ENCODE measurements at regions not wholly inside any gene's neighbourhood (a gene's known extent, or its start where the extent isn't known, plus 50 kb on each side); places are given as distances from the start of the nearest gene placed in this dataset.
"Not testable (repeated sequence)": the region's sequence is repeated elsewhere in the genome, so short reads cannot be mapped to it uniquely, and the experiment has no call there.

- DNase-seq = no peak
Observed at GRCh38 chr12:90828621-90829020, 126.4 kb downstream of the CCER1 start.

DNA sequence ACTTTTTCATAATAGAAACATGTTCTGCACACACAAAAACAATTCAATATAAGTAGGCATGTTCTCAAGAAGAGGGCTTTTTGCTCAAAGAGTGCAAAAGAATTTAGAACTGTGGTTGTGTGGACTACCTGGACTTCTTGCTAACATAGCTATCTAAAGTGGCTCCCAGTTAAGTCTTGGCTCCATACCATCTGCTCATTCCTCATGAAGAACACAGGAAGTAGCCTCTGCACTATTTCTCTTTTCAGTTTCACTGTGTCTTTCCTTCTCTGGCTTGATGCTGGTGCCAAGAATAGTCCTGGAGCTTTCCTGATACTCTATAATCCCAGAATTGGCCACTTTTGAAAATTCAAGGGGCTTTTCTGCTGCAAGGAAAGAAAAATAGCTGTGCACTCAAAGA lies 127.4 kb downstream of the CCER1 start:
- no peak for DNase-seq

GRCh38 chr12:90826036-90826435 lies 128.9 kb downstream of the CCER1 start:
- DNase-seq = no peak

- DNase-seq = no peak
Observed at GRCh38 chr12:90823859-90824258, 131.1 kb downstream of the CCER1 start.

GRCh38 chr12:90819709-90820108 lies 135.3 kb downstream of the CCER1 start:
- no peak for DNase-seq

DNA sequence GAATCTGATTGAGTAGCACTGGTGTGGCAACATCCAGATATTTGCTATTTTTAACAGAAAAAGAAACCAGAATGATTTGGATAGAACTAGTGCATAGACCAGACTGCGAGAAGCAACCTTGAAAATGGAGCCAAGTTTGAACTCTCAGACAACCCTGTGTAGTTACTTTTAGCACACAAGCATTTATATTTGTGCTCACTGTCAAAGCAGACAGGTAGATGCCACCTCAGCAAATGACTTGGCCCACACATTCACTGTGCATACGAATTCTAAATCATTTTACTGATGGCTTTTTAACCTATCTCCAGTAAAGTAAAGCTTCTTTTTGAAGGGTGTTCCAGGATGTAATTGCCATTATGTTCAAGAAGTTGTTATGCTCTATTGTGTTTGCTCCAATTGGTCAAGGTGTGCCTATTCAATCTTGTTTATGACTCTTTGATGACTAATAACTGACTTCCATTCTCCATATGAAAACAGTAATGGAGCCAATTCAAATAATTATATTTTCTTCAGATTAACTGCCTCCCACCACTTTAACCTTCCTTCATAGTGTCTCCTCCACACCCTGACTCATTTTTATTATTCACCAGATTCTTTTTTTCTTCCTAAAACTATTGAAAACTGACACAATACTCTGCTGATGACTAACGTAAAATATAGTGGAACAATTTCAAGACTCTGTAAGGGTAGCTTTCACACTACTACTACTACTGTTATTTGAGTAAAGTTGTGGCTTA lies 138.5 kb downstream of the CCER1 start:
- DNase-seq = no peak

DNA sequence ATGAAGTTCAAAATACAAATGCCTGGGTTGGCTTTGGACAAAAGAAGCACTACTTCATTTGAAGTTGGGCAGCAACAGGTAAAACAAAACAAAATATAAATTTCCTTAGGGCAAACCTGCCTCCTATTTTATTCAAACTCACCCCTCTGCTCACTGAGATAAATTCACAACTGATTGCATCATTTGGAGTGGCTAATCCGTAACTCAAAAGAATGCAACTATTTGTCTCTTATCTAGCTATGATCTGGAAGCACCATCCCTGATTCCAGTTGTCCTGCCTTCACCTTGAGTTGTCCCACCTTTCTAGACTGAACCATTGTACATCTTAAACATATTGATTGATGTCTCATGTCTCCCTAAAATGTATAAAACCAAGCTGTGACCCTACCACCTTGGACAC lies 145.0 kb downstream of the CCER1 start:
- no peak for DNase-seq

GRCh38 chr12:90808568-90808967 lies 146.4 kb downstream of the CCER1 start:
- DNase-seq = no peak

DNA sequence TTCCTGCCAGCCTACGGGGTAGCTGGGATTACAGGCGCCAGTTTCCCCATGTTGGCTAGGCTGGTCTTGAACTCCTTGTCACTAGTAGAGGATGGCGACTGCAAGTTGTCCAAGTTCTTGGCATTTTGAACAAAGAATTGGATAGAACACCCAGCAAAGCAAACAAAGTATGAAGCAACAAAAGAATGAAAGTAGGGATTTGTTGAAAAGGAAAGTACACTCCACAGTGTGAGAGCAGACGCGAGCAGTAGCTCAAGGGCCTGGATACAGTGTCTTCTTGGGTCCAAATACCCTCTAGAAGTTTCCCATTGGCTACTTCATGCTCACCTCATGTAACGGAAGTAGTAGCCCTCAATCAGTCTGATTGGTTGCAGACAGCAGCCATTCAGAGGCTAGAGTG lies 152.2 kb downstream of the CCER1 start:
- DNase-seq = no peak

GRCh38 chr12:90801776-90802175 lies 153.2 kb downstream of the CCER1 start:
- DNase-seq = no peak

GRCh38 chr12:90794212-90794611 lies 160.8 kb downstream of the CCER1 start:
- no peak for DNase-seq

DNA sequence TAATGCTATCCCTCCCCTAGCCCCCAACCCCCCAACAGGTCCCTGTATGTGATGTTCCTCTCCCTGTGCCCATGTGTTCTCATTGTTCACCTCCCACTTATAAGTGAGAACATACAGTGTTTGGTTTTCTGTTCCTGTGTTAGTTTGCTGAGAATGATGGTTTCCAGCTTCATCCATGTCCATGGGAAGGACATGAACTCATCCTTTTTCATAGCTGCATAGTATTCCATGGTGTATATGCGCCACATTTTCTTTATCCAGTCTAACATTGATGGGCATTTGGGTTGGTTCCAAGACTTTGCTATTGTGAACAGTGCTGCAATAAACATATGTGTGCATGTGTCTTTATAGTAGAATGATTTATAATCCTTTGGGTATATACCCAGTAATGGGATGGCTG lies 162.3 kb downstream of the CCER1 start:
- DNase-seq = not testable (repeated sequence)

DNA sequence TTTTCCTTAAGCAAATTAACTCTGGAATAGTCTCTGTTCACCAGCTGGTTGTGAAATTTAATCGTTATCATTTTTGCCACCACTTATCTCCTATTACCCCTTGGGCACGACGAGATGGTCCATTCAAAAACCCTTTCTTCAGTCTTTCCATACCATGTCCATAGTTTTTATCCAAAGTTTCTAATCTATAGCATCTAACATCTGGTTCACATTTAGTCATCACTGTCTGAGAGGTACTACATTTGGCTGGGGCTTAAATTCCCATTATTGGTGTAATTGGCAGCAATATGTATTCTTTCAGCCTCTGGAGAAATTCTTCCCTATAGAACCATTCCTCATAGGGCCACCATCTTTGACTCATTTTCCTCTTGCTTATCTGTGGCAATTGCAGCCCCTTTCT lies 163.5 kb downstream of the CCER1 start:
- no peak for DNase-seq

GRCh38 chr12:90790747-90791146 lies 164.2 kb downstream of the CCER1 start:
- DNase-seq = no peak

DNA sequence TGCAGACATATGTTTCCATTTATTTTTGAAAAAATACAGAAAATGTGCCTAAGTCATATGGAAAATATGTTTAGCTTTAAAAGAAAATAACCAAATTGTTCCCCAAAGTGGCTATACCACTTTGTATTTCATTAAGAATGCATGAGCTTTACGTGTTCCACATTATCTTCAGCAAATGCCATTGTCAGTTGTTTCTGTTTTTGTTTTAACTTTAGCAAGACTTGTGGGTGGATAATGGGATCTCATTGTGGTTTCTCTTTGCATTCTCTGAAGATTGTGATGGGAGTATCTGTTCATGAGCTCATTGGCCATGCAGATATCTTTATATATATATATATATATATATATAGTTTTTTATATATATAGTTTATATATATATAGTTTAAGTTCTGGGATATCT lies 181.5 kb downstream of the CCER1 start:
- no peak for DNase-seq

DNA sequence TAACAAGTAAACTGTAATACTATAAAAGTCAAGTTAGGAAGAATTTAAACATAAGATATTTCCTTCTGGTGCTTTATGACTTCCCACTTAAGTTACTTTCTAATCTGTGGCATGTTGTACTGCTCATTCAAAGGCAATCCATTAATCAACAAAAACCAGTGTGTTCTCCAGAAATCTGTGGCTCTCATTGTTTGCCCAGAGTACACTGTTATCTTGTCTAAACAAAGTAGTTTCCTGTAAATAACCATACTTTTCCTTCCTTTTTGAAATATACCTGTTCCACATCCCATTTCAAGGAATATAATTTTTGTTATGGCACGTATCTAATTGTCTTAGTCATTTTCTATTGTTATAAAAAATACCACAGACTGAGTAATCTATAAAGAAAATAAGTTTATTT lies 184.1 kb downstream of the CCER1 start:
- no peak for DNase-seq

GRCh38 chr12:90757957-90758356 lies 197.0 kb downstream of the CCER1 start:
- DNase-seq = no peak

- no peak for DNase-seq
Observed at GRCh38 chr12:90745211-90745610, 209.8 kb downstream of the CCER1 start.

DNA sequence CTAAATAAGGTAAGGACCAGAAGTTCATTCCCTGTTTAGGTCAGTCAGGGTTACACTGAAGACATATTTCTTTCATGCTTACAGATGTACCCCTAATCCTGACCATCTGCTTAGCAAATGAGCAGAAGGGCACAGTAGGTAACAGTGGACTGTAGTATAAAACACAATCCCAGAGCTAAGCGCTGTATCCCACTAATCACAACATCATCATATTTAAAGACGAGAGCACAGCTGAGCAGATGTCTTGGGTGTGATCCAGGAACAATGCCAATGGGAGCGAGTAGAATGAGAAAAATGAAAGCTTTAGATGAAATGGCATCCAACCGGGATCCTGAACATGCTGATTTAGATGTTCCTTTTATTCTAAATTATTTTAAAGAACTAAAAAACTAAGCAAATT lies 213.4 kb downstream of the CCER1 start:
- no peak for DNase-seq

DNA sequence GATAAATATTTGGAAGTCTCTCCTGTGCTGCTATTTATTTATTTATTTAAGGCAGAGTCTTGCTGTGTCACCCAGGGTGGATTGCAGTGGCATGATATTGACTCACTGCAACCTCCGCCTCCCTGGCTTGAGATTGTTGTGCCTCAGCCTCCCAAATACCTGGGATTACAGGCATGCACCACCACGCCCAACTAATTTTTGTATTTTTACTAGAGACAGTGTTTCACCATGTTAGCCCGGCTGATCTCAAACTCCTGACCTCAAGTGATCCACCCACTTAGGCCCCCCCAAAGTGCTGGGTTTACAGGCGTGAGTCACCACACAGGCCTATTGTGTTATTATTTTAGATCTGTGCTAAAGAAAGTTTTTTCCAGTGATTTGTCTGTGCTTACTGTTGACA lies 225.2 kb downstream of the CCER1 start:
- DNase-seq = no peak

GRCh38 chr12:90712671-90713070 lies 242.3 kb downstream of the CCER1 start:
- no peak for DNase-seq

GRCh38 chr12:90710711-90711110 lies 244.3 kb downstream of the CCER1 start:
- DNase-seq = no peak

DNA sequence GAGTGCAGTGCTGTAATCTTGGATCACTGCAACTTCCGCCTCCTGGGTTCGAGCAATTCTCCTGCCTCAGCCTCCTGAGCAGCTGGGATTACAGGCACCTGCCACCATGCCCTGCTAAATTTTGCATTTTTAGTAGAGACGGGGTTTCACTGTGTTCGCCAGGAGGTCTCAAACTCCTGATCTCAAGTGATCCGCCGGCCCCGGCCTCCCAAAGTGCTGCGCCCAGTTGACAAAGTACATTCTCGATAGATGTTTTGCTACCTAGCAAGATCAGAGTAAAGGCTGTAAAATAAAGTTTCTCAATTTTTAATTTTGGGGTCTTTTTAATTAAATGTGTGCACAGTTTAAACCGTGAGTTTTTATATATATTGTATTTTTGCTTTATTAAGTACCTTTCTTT lies 248.9 kb downstream of the CCER1 start:
- DNase-seq = no peak

DNA sequence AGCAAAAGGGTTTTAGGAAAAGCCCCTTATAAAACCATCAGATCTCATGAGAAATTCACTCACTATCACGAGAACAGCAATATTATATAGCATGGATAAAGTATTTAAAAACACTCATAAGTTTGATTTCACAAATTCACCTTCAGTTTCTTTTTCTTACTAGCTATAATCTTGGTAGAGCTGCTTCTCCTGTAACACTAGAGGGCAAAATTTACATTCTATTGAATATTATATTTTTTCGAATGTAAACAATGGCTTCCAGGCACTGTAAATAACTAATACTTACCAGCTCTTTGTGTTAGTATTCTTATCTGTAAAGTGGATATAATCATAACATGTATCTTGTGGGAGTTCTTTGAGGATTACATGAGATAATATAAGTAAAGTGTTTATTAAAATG lies 259.6 kb downstream of the CCER1 start:
- DNase-seq = no peak

GRCh38 chr12:90690120-90690519 lies 264.9 kb downstream of the CCER1 start:
- DNase-seq = no peak

DNA sequence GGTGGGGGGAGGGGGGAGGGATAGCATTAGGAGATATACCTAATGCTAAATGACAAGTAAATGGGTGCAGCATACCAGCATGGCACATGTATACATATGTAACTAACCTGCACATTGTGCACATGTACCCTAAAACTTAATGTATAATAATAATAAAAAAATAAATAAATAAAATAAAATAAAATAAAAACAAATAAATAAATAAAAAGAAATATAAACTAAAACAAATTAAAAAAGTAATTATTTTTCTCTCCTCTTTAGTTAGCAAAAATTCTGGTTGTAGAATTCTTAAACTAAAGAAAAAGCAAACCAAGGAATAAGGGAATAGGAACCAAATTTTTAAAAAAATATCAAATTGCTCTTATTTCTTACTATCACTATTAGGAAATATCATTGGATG lies 267.3 kb downstream of the CCER1 start:
- DNase-seq = not testable (repeated sequence)
